Left ventricle myocardium inferior (tissue), 1 donor: ENCODE measurements at regions not wholly inside any gene's neighbourhood (a gene's known extent, or its start where the extent isn't known, plus 50 kb on each side); places are given as distances from the start of the nearest gene placed in this dataset.

ENCODE experiments used
- DNase-seq: peaks from one replicate; pipeline ENCODE4 v3.0.0-alpha.2; 2020
- H3K27ac ChIP-seq: fragments of 200-600 bp; replicated peaks from 2 replicates; pipeline ENCODE4 v1.8.0; 2021
- H3K27me3 ChIP-seq: fragments of 200-600 bp; 2 replicates; pipeline ENCODE4 v1.8.0; 2021; ENCODE audit warnings: low read depth
- H3K36me3 ChIP-seq: fragments of 200-600 bp; 2 replicates; pipeline ENCODE4 v1.8.0; 2021
- H3K4me1 ChIP-seq: fragments of 200-600 bp; 2 replicates; pipeline ENCODE4 v1.8.0; 2021
- H3K4me3 ChIP-seq: fragments of 200-600 bp; 2 replicates; pipeline ENCODE4 v1.8.0; 2021; ENCODE audit warnings: mild to moderate bottlenecking, moderate library complexity
- H3K9me3 ChIP-seq: fragments of 200-600 bp; replicated peaks from 2 replicates; pipeline ENCODE4 v1.8.0; 2021
- CTCF ChIP-seq: fragments of 200-600 bp; IDR thresholded peaks from 2 replicates; pipeline ENCODE4 v1.8.0; 2021; ENCODE audit warnings: antibody characterized with exemption, mild to moderate bottlenecking, borderline replicate concordance
- intact Hi-C: fragments of 100-400 bp; cut with micrococcal nuclease; formaldehyde crosslinking; loops from one replicate; pipeline ENCODE4 v1.11.0; 2022
- donor health status: DM: no; HTN: yes; CAD: no; lungs with severe emphysema.

- Histone ChIP-seq H3K36me3 (no peaks in the 10 kb centered on the region), H3K27me3 (no peaks in the 10 kb centered on the region), H3K9me3 (no peaks in the 10 kb centered on the region), H3K27ac (peak overlapping the region; percentile 73), H3K4me1 (peaks cover 22% of the 10 kb centered on the region), H3K4me3 (peak overlapping the region; percentile 17)
- DNase-seq: no peak
- intact Hi-C loops: no loop called here
- TF ChIP-seq CTCF: no peak
These were observed 323.9 kb downstream of the GATA3 start for GRCh38 chr10:8378198-8378983.

- intact Hi-C loops: no loop called here
- Histone ChIP-seq H3K4me1 (peaks cover 22% of the 10 kb centered on the region), H3K4me3 (no peak overlapping the region), H3K9me3 (no peaks in the 10 kb centered on the region), H3K36me3 (no peaks in the 10 kb centered on the region), H3K27ac (peak overlapping the region; percentile 73), H3K27me3 (no peaks in the 10 kb centered on the region)
- no peak for DNase-seq
- no peak for TF ChIP-seq CTCF
These were observed 325.7 kb downstream of the GATA3 start for GRCh38 chr10:8379906-8380832.

- no peak for DNase-seq
- TF ChIP-seq CTCF: no peak
- H3K27me3 ChIP-seq: no peaks in the 10 kb centered on the region
- no peaks in the 10 kb centered on the region for H3K36me3 ChIP-seq
- intact Hi-C loops: no loop called here
- H3K27ac ChIP-seq: peak overlapping the region; percentile 73
- H3K9me3 ChIP-seq: no peaks in the 10 kb centered on the region
- H3K4me1 ChIP-seq: peaks cover 22% of the 10 kb centered on the region
- H3K4me3 ChIP-seq: no peak overlapping the region
These were observed 326.5 kb downstream of the GATA3 start for GRCh38 chr10:8380833-8381496.

GRCh38 chr10:8386781-8387180 lies 332.3 kb downstream of the GATA3 start:
- Histone ChIP-seq H3K4me1 (no peaks in the 10 kb centered on the region), H3K36me3 (no peaks in the 10 kb centered on the region), H3K9me3 (no peaks in the 10 kb centered on the region), H3K4me3 (no peak overlapping the region), H3K27me3 (no peaks in the 10 kb centered on the region), H3K27ac (no peak overlapping the region)
- intact Hi-C loops: no loop called here
- no peak for DNase-seq
- TF ChIP-seq CTCF: no peak

- H3K36me3 ChIP-seq: no peaks in the 10 kb centered on the region
- no peak for DNase-seq
- no peak overlapping the region for H3K27ac ChIP-seq
- TF ChIP-seq CTCF: no peak
- no peaks in the 10 kb centered on the region for H3K9me3 ChIP-seq
- intact Hi-C loops: no loop called here
- H3K27me3 ChIP-seq: no peaks in the 10 kb centered on the region
- H3K4me3 ChIP-seq: no peak overlapping the region
- no peaks in the 10 kb centered on the region for H3K4me1 ChIP-seq
These were observed 335.1 kb downstream of the GATA3 start for GRCh38 chr10:8389630-8390029.
